ENCODE measurements at regions not wholly inside any gene's neighbourhood (a gene's known extent, or its start where the extent isn't known, plus 50 kb on each side); places are given as distances from the start of the nearest gene placed in this dataset.
A peak's percentile ranks its signal among the peaks of the same experiment; 100 is the strongest.

DNA sequence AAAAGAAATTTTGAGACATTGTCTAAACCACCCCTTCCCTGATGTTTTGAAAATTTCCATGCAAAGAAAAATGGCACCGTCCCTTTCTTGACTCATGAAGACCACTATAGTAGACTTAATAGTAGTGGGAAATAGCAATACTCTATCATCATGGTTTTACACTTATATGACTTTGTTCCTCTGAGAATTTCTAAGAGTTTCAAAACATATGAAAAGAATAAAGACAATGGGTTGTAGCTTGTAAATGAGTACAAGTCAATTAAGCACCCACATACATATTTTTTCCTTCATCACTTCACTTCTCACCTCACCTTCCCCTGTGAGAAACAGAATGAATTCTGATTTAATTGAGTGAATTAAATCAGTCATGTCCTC lies 151.7 kb downstream of the LYPLAL1 start (continued):
- TF ChIP-seq, protein P1, sequence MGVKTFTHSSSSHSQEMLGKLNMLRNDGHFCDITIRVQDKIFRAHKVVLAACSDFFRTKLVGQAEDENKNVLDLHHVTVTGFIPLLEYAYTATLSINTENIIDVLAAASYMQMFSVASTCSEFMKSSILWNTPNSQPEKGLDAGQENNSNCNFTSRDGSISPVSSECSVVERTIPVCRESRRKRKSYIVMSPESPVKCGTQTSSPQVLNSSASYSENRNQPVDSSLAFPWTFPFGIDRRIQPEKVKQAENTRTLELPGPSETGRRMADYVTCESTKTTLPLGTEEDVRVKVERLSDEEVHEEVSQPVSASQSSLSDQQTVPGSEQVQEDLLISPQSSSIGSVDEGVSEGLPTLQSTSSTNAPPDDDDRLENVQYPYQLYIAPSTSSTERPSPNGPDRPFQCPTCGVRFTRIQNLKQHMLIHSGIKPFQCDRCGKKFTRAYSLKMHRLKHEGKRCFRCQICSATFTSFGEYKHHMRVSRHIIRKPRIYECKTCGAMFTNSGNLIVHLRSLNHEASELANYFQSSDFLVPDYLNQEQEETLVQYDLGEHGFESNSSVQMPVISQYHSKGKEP (tag by site-specific recombination; IDR thresholded peaks at IDR 0.05), result no peak

DNA sequence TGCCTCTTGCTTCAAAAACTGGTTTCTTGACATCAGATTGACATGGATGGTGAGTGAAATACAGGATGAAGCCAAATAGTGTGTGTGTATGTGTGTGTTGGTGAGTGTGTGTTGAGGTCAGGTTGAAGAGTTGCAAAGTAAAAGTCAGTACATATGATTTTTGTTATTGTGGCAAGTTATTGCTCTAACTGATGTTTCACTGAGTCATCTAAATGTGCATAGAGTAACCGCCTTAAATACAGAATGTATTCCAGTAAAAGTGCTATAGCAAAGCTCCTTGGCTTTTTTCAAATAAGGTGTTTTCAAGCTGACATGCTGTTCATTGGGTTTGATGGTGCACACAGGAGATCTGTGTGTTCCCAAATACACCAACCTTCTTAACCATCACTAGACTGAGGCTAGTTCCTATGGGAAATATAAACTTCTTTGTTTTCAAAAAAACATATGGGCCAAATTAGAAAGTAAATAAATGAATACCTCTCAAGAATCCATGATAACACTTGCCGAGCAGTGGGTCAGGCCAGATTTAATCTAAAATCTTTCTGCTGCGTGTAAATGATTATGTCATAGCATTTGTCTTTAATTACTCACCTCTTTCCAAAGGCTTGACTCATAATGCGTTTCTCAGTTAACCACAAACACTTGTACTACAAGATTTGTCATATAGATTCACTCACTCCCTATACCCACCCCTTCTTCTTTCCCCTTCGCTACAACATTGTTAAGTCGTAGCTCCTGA lies 151.1 kb downstream of the LYPLAL1 start:
- POLR2A ChIA-PET, result no interaction called here
- H3K4me1 ChIP-seq (ENCODE audit: control insufficient read depth, insufficient read depth, low read length), result peaks cover 5% of the 10 kb centered on the region; the same call in 1 of the 2 replicates
- CTCF ChIA-PET, result interaction anchor here (0.7 to 1.1 kb wide), 2 partner anchors 26 to 138 kb away, joined by 3 read pairs; no protein-coding TSS in a partner anchor
- H3K36me3 ChIP-seq (ENCODE audit: control insufficient read depth in 2 of 2, insufficient read depth in 1 of 2, low read length in 2 of 2), result no peaks in the 10 kb centered on the region
- no peak overlapping the region for H3K4me3 ChIP-seq (ENCODE audit: low read depth, low read length)
- H3K27ac ChIP-seq (ENCODE audit: extremely low read depth, low read depth, low read length), result no peak overlapping the region
- no peaks in the 10 kb centered on the region for H3K9me3 ChIP-seq (ENCODE audit: control insufficient read depth, insufficient read depth, low read depth, low read length)
- TF ChIP-seq, protein P2, sequence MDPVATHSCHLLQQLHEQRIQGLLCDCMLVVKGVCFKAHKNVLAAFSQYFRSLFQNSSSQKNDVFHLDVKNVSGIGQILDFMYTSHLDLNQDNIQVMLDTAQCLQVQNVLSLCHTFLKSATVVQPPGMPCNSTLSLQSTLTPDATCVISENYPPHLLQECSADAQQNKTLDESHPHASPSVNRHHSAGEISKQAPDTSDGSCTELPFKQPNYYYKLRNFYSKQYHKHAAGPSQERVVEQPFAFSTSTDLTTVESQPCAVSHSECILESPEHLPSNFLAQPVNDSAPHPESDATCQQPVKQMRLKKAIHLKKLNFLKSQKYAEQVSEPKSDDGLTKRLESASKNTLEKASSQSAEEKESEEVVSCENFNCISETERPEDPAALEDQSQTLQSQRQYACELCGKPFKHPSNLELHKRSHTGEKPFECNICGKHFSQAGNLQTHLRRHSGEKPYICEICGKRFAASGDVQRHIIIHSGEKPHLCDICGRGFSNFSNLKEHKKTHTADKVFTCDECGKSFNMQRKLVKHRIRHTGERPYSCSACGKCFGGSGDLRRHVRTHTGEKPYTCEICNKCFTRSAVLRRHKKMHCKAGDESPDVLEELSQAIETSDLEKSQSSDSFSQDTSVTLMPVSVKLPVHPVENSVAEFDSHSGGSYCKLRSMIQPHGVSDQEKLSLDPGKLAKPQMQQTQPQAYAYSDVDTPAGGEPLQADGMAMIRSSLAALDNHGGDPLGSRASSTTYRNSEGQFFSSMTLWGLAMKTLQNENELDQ (tag by site-specific recombination; IDR thresholded peaks at IDR 0.05; ENCODE audit: low read depth), result no peak
- TF ChIP-seq ZNF114 (tag by site-specific recombination; IDR thresholded peaks at IDR 0.05), result no peak
- TF ChIP-seq, protein P3, sequence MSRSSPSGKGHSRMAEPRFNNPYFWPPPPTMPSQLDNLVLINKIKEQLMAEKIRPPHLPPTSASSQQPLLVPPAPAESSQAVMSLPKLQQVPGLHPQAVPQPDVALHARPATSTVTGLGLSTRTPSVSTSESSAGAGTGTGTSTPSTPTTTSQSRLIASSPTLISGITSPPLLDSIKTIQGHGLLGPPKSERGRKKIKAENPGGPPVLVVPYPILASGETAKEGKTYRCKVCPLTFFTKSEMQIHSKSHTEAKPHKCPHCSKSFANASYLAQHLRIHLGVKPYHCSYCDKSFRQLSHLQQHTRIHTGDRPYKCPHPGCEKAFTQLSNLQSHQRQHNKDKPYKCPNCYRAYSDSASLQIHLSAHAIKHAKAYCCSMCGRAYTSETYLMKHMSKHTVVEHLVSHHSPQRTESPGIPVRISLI (tag by site-specific recombination; IDR thresholded peaks at IDR 0.05), result peak; percentile 64; the same call in 1 of the 2 replicates
- TF ChIP-seq PRDM1 (tag by site-specific recombination; IDR thresholded peaks at IDR 0.05), result peak; percentile 48
- peak; percentile 55; the same call in 1 of the 2 replicates for TF ChIP-seq ZNF10 (tag by site-specific recombination; IDR thresholded peaks at IDR 0.05)
- TF ChIP-seq, protein P4, sequence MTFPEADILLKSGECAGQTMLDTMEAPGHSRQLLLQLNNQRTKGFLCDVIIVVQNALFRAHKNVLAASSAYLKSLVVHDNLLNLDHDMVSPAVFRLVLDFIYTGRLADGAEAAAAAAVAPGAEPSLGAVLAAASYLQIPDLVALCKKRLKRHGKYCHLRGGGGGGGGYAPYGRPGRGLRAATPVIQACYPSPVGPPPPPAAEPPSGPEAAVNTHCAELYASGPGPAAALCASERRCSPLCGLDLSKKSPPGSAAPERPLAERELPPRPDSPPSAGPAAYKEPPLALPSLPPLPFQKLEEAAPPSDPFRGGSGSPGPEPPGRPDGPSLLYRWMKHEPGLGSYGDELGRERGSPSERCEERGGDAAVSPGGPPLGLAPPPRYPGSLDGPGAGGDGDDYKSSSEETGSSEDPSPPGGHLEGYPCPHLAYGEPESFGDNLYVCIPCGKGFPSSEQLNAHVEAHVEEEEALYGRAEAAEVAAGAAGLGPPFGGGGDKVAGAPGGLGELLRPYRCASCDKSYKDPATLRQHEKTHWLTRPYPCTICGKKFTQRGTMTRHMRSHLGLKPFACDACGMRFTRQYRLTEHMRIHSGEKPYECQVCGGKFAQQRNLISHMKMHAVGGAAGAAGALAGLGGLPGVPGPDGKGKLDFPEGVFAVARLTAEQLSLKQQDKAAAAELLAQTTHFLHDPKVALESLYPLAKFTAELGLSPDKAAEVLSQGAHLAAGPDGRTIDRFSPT (tag by site-specific recombination; IDR thresholded peaks at IDR 0.05), result peak; percentile 95
- peak; percentile 79 for TF ChIP-seq ZNF24 (tag by site-specific recombination; IDR thresholded peaks at IDR 0.05)
- TF ChIP-seq, protein P5, sequence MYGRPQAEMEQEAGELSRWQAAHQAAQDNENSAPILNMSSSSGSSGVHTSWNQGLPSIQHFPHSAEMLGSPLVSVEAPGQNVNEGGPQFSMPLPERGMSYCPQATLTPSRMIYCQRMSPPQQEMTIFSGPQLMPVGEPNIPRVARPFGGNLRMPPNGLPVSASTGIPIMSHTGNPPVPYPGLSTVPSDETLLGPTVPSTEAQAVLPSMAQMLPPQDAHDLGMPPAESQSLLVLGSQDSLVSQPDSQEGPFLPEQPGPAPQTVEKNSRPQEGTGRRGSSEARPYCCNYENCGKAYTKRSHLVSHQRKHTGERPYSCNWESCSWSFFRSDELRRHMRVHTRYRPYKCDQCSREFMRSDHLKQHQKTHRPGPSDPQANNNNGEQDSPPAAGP (tag by site-specific recombination; IDR thresholded peaks at IDR 0.05), result peak; percentile 93
- TF ChIP-seq, protein P6, sequence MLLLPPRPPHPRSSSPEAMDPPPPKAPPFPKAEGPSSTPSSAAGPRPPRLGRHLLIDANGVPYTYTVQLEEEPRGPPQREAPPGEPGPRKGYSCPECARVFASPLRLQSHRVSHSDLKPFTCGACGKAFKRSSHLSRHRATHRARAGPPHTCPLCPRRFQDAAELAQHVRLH (tag by site-specific recombination; IDR thresholded peaks at IDR 0.05), result peak; percentile 51; the same call in 1 of the 2 replicates
- TF ChIP-seq ZNF335 (tag by site-specific recombination; conservative IDR thresholded peaks at IDR 0.05), result peak; percentile 23; the same call in 1 of the 2 replicates
- no peak for TF ChIP-seq ZNF776 (tag by site-specific recombination; IDR thresholded peaks at IDR 0.05; ENCODE audit: borderline replicate concordance)
- TF ChIP-seq, protein P7, sequence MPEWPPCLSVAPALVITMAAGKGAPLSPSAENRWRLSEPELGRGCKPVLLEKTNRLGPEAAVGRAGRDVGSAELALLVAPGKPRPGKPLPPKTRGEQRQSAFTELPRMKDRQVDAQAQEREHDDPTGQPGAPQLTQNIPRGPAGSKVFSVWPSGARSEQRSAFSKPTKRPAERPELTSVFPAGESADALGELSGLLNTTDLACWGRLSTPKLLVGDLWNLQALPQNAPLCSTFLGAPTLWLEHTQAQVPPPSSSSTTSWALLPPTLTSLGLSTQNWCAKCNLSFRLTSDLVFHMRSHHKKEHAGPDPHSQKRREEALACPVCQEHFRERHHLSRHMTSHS (tag by site-specific recombination; IDR thresholded peaks at IDR 0.05), result 0 out of 2 replicates have a peak, but pooled peaks have one; percentile 32
- TF ChIP-seq ZNF2 (tag by site-specific recombination; IDR thresholded peaks at IDR 0.05), result no peak
- no peak for TF ChIP-seq ZNF354C (tag by site-specific recombination; IDR thresholded peaks at IDR 0.05; ENCODE audit: borderline replicate concordance, low read depth)
- peak; percentile 83 for TF ChIP-seq ZBTB21 (tag by site-specific recombination; IDR thresholded peaks at IDR 0.05)
- no peak for TF ChIP-seq ZNF529 (tag by site-specific recombination; IDR thresholded peaks at IDR 0.05; ENCODE audit: insufficient replicate concordance)
- TF ChIP-seq ZNF37A (tag by site-specific recombination; IDR thresholded peaks at IDR 0.05), result no peak
- TF ChIP-seq ZNF585B (tag by site-specific recombination; IDR thresholded peaks at IDR 0.05), result no peak
- TF ChIP-seq GLI2 (tag by site-specific recombination; IDR thresholded peaks at IDR 0.05; ENCODE audit: borderline replicate concordance, low read depth), result peak; percentile 91
- TF ChIP-seq ZNF596 (tag by site-specific recombination; IDR thresholded peaks at IDR 0.05), result no peak
- TF ChIP-seq ZNF558 (tag by site-specific recombination; IDR thresholded peaks at IDR 0.05), result 0 out of 2 replicates have a peak, but pooled peaks have one; percentile 23
- TF ChIP-seq, protein P1 (tag by site-specific recombination; IDR thresholded peaks at IDR 0.05), result 0 out of 2 replicates have a peak, but pooled peaks have one; percentile 41
